GM18873 (cell line): ENCODE measurements at regions not wholly inside any gene's neighbourhood (a gene's known extent, or its start where the extent isn't known, plus 50 kb on each side); places are given as distances from the start of the nearest gene placed in this dataset.

Experiments
- ATAC-seq: cut with Tn5 transposase; IDR thresholded peaks from one replicate; pipeline ENCODE4 v1.9.1; 2021; ENCODE audit warnings: mild to moderate bottlenecking, moderate library complexity, moderate number of reproducible peaks; ENCODE audit not compliant: unreplicated experiment, low FRiP score

GRCh38 chrX:36436361-36436760 lies 516.8 kb downstream of the CFAP47 start:
- no peak for ATAC-seq

GRCh38 chrX:36443007-36443406 lies 523.5 kb downstream of the CFAP47 start:
- ATAC-seq, result no peak

- no peak for ATAC-seq
Measured at GRCh38 chrX:36445566-36445965, 526.0 kb downstream of the CFAP47 start.

DNA sequence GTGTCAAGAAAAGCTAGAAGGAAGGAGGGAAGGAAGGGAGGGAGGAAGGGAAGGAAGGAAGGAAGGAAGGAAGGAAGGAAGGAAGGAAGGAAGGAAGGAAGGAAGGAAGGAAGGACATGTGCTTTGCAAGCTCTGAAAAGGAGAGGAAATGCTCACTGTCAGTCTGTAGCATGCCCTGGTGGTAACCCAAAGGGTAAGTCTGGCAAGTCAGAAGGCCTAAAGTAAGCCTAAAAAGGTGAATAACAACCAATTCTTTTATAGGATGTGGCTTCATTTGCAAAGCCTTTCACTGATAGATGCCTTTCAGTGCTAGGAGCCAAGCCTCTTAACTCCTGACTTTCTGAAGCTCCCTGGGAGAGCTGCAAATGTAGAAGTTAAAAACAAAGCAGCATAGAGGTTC lies 542.6 kb downstream of the CFAP47 start:
- no peak for ATAC-seq

DNA sequence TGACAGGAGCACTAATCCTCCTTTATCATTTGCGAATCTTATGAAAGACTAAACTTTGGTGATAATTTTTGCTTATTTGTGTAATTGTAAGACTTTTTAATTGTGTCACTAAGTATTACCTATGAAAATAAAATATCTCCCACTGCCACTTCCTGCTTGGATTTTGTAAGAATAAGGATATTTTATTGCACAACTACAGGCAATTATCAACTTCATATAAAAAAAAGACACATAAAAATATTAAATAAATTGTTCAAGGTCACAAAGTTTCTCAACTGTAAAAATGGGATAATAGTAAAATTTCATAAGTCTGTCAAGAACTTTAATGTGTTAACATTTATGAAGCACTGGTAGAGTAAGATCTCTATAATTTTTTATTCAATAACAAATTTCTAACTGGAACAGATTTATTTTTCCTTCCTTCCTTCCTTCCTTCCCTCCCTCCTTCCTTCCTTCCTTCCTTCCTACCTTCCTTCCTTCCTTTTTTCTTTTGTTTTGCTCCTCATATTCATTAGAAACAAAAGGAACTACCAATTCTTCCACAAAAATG lies 527.6 kb upstream of the FAM47C start:
- ATAC-seq, result no peak

DNA sequence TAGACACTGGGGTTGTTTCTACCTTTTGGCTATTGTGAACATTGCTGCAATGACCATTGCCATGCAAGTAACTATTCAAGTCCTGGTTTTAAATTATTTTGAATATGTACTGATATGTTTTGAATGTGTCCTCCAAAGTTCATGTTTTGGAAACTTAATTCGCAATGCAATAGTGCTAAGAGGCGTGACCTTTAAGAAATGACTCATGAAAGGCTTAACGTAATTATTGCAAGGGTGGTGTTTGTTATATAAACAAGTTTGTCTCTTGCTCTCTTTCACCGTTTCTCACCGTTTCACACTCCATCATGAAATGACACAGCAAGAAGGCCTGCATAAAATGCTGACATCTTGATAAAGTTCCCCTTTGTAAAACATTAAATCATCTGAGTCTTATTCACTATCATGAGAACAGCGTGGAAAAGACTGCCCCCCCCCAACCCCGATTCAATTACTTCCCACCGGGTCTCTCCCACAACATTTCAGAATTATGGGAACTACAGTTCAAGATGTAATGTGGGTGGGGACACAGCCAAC lies 506.9 kb upstream of the FAM47C start:
- no peak for ATAC-seq

GRCh38 chrX:36504625-36505024 lies 503.5 kb upstream of the FAM47C start:
- no peak for ATAC-seq

DNA sequence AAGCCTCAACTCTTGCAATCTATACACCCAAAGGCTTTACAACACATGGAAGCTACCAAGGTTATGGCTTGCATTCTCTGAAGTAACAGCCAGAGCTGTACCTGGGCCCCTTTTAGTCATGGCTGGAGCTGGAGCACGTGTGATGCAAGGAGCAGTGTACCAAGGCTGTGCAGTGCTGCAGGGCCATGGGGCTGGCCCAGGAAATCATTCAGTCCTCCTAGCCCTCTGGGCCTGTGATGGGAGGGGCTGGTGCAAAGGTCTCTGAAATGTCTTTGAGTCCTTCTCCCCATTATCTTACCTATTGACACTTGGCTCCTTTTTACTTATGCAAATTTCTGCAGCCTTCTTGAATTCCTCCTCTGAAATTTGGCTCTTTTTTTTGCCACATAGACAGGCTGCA lies 500.1 kb upstream of the FAM47C start:
- ATAC-seq, result no peak

DNA sequence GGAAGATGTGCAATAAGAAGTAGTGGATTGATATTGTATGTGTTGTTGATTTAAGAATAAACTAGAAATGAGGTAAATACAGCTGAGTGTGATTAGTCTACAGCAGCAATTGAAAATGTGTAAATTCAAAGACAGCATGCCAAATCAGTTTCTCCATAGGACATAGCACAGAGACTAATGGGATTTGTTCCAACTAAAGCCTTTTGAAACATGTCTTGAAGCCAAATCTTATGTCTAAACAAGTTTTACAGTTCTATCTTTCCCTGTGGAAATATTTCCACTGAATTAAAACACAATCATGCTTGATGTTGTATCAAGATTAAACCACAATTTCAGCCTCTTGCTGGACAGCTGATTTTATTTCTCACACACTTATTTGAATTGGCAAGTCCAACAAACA lies 497.4 kb upstream of the FAM47C start:
- ATAC-seq, result no peak

DNA sequence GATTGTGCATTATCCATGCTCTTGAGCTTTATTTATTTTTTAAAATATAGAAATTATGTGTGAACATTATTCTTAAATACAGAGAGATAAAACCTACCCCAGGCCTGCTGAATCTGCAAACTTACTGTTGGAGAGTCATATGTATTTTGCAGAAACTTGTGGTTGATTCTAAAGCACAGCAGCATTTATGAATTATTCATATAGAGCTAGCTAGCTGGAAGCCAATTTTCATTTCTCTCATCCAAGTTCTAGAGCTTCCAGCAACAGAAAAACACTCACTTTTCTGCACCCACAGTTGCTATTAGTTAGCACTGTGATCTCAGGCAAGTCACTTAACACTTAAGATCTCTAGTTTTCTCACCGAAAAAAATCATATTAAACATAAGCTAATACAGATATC lies 479.5 kb upstream of the FAM47C start:
- ATAC-seq, result no peak

DNA sequence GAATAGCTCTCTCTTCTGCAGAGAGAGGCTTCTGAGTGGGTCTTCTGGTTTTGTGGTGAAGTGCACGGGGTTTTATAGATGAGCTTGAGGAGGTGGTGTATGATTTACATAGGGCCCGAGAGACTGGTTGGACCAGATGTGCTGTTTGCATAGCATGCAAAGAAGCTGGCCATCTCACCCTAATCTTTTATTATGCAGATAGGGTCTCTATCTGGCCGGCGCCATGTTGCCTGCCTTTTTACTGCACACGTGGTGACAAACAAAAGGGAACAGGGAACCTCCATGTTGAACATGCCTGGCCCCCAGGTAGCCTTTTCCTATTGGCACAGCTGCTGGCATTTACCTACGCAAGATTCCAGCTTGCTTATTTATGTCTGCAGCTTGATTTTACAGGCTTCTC lies 473.3 kb upstream of the FAM47C start:
- no peak for ATAC-seq

- no peak for ATAC-seq
Measured at GRCh38 chrX:36543499-36543898, 464.7 kb upstream of the FAM47C start.

- no peak for ATAC-seq
Measured at GRCh38 chrX:36562986-36563385, 445.2 kb upstream of the FAM47C start.

DNA sequence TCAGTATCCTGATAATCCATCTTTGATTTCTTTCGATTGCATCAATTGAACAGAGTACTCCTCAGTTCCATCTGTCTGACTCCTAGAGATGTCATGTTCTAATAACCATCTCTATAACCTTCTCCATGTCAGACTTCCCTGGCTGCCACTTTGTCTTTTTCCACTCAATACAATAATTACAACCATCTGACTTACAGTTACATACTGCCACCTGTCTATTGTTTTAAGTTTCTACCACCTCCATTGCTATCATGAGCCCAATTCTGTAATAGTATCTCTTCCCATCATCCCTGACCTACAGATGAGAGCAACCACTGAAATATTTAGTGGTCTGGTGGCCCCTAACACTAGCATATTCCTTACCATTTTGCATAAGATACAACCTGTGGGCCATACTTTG lies 439.2 kb upstream of the FAM47C start:
- no peak for ATAC-seq

DNA sequence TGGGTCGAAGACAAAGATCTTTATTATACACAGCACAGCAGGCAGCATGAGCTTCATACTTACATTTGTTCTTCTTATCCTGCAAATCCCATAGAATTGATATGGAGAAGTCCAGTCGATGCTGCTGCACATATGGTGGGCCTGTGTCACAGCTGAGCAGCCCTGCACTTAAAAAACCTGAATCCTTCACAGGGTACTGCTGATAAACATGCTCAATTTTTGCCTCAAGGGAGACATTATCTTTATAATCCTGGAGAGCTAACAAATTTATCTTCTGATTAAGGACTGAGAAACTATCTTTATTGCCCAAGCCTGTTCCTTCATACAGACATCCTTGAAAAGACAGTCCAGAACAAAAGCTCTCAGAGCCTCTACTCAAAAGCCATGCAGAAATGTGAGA lies 434.4 kb upstream of the FAM47C start:
- no peak for ATAC-seq

DNA sequence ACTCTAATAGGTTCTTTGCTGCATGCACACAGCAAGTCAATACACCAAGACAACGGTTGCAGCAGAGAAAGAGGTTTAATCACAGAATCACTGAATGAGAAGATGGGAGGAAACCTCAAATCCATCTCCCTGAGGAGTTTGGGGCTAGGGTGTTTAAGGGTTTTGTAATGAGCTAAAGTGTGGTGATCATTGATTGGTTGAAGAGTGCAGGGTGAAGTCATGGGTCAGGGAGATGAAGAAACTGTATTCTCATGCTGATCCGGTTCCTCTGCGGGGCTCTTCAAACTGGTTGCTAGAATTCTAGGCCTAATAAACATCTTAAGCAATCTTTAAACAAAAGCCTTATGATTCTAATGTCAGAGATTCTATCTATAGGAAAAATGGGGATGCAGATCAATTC lies 432.5 kb upstream of the FAM47C start:
- ATAC-seq, result no peak

- no peak for ATAC-seq
Measured at GRCh38 chrX:36577006-36577405, 431.2 kb upstream of the FAM47C start.

DNA sequence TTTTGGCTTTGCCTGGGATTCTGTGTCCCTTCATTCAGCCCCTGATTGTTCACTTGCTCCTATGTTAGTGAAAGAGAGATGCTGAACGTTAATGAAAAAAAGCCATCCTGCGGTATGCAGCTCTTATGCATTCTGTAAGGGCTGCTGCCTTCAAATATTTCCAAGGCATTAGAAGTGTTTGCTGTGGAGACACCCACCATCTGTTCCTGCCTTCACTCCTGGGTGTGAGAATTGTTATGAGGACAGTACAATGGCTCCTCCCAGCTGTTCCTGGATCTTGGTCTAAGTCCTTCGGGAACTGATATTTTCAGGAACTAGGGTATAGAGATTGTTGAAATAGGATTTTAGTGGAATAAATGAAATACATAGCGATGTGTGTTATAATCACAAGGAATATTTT lies 427.1 kb upstream of the FAM47C start:
- ATAC-seq, result no peak

GRCh38 chrX:36583674-36584073 lies 424.5 kb upstream of the FAM47C start:
- no peak for ATAC-seq

- no peak for ATAC-seq
Measured at GRCh38 chrX:36609616-36610585, 398.3 kb upstream of the FAM47C start.

GRCh38 chrX:36626898-36627297 lies 381.3 kb upstream of the FAM47C start:
- no peak for ATAC-seq

- ATAC-seq, result no peak
Measured at GRCh38 chrX:36640232-36640631, 367.9 kb upstream of the FAM47C start.
